ENCODE measurements at regions not wholly inside any gene's neighbourhood (a gene's known extent, or its start where the extent isn't known, plus 50 kb on each side); places are given as distances from the start of the nearest gene placed in this dataset.
A peak's percentile ranks its signal among the peaks of the same experiment; 100 is the strongest.

DNA sequence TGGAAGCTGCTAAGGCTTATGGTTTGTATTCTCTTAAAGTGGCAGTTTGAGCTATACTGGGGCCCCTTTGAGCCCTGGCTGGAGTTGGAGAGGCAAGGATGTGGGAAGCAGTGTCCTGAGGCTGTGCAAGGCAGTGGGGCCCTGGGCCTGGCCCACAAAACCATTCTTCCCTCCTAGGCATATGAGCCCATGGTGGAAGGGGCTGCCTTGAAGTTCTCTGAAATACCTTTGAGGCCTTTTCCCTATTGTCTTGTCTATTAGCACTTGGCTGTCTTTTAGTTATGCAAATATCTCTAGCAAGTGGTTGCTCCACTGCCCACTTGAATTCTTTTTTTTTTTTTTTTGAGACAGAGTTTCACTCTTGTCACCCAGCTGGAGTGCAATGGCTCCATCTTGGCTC, 119.2 kb downstream of the PCTP start:
- Histone ChIP-seq H3K79me1 (ENCODE audit: low read depth, low read length) (no peaks in the 10 kb centered on the region), H2BK5ac (ENCODE audit: low read depth, low read length) (no peak overlapping the region), H3K79me2 (ENCODE audit: control insufficient read depth in 1 of 2, insufficient read depth in 2 of 2, low read length in 2 of 2) (no peaks in the 10 kb centered on the region), H3K9me3 (ENCODE audit: insufficient read depth in 2 of 2, low read depth in 1 of 2, low read length in 1 of 2) (peaks cover 10 to 11% of the 10 kb centered on the region in 2 experiments; a peak in 2 of 4 replicates), H2BK120ac (replicated peaks; ENCODE audit: low read depth, low read length) (no peak overlapping the region), H4K5ac (ENCODE audit: insufficient read length, low read depth, low read length) (no peak overlapping the region), H4K8ac (ENCODE audit: extremely low read depth, insufficient read depth, low read length) (no peak overlapping the region), H3K23me2 (ENCODE audit: low read depth, low read length) (no peaks in the 10 kb centered on the region), H3K18ac (ENCODE audit: extremely low read depth, low read length) (no peak overlapping the region), H3K27ac (ENCODE audit: low read depth, low read length) (no peak overlapping the region), H3K36me3 (ENCODE audit: control insufficient read depth in 2 of 4, insufficient read depth in 4 of 4, low read length in 3 of 4) (no peaks in the 10 kb centered on the region; a peak in 1 of 8 replicates), H4K20me1 (replicated peaks in 1 of 2; ENCODE audit: control insufficient read depth in 1 of 2, insufficient read depth in 2 of 2, low read length in 2 of 2) (no peaks in the 10 kb centered on the region), H2AFZ (ENCODE audit: low read length) (no peak overlapping the region), H3K4me3 (ENCODE audit: extremely low read depth in 1 of 4, insufficient read depth in 2 of 4, low read depth in 3 of 4, low read length in 4 of 4) (peak overlapping the region in 1 of 4 experiments; percentile 2; a peak in 1 of 8 replicates), H2AK5ac (ENCODE audit: low read depth, low read length) (no peak overlapping the region), H3K14ac (ENCODE audit: insufficient read length) (no peak overlapping the region), H2BK15ac (ENCODE audit: low read length) (no peak overlapping the region), H3K4me1 (replicated peaks in 1 of 4; ENCODE audit: control insufficient read depth in 3 of 4, insufficient read depth in 4 of 4, low read length in 3 of 4) (peaks cover 0 to 3% (median 1%) of the 10 kb centered on the region in 4 experiments; a peak in 3 of 7 replicates), H3K27me3 (replicated peaks in 1 of 4; ENCODE audit: control insufficient read depth in 3 of 4, extremely low read depth in 1 of 4, insufficient read depth in 3 of 4, low read length in 3 of 4) (no peaks in the 10 kb centered on the region), H3K23ac (ENCODE audit: insufficient read length) (no peak overlapping the region), H2BK20ac (ENCODE audit: low read length) (no peak overlapping the region), H4K91ac (replicated peaks; ENCODE audit: insufficient read length, low read length) (no peak overlapping the region), H3K4ac (replicated peaks; ENCODE audit: insufficient read length, low read depth, low read length) (no peak overlapping the region), H2BK12ac (ENCODE audit: low read depth, low read length) (peak overlapping the region; percentile 22; the same call in 1 of the 2 replicates), H3K56ac (replicated peaks; ENCODE audit: insufficient read length, low read depth, low read length) (no peak overlapping the region), H3K9ac (replicated peaks in 1 of 4; ENCODE audit: extremely low read depth in 1 of 4, low read depth in 3 of 4, low read length in 3 of 4) (no peak overlapping the region), H3K4me2 (ENCODE audit: insufficient read depth in 1 of 2, low read depth in 2 of 2, low read length in 2 of 2) (no peak overlapping the region)
- peak; percentile 24 for FAIRE-seq
- ChIA-PET POLR2A (ENCODE audit: partially characterized antibody) (no interaction called here), CTCF (ENCODE audit: partially characterized antibody) (no interaction called here)
- DNase-seq (ENCODE audit: low read depth in 1 of 2, low spot score in 2 of 2): peak in 1 of 2 experiments; percentile 48
- peak; percentile 36 for TF ChIP-seq NANOG (IDR thresholded peaks at IDR 0.05; ENCODE audit: insufficient read depth, low read depth, low read length, poor library complexity, severe bottlenecking)
- TF ChIP-seq TAF1 (IDR thresholded peaks at IDR 0.05; ENCODE audit: low read depth, low read length): no peak
- no peak for TF ChIP-seq ASH2L (IDR thresholded peaks at IDR 0.05; ENCODE audit: low read length)
- TF ChIP-seq CHD2 (IDR thresholded peaks at IDR 0.05; ENCODE audit: low read length): no peak
- TF ChIP-seq, protein P1, sequence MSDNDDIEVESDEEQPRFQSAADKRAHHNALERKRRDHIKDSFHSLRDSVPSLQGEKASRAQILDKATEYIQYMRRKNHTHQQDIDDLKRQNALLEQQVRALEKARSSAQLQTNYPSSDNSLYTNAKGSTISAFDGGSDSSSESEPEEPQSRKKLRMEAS (IDR thresholded peaks at IDR 0.05): no peak
- 0 out of 2 replicates have a peak, but pooled peaks have one; percentile 28 for TF ChIP-seq CEBPB (IDR thresholded peaks at IDR 0.05; ENCODE audit: low read depth, low read length)
- TF ChIP-seq TEAD4 (IDR thresholded peaks at IDR 0.05; ENCODE audit: low read depth, low read length): no peak
- no peak for TF ChIP-seq CBX8 (IDR thresholded peaks at IDR 0.05; ENCODE audit: borderline replicate concordance, low read depth, low read length)
- no peak for TF ChIP-seq YY1 (IDR thresholded peaks at IDR 0.05; ENCODE audit: low read depth, low read length)
- TF ChIP-seq EZH2 (IDR thresholded peaks at IDR 0.05; ENCODE audit: low read depth, low read length, severe bottlenecking): no peak
- no peak for TF ChIP-seq PHF8 (conservative IDR thresholded peaks at IDR 0.05; ENCODE audit: low read depth, low read length)
- no peak for TF ChIP-seq TCF12 (IDR thresholded peaks at IDR 0.05; ENCODE audit: low read depth, low read length)
- TF ChIP-seq SIX5 (IDR thresholded peaks at IDR 0.05; ENCODE audit: low read depth, low read length): no peak
- TF ChIP-seq SRF (IDR thresholded peaks at IDR 0.05; ENCODE audit: low read depth, low read length): no peak
- TF ChIP-seq POLR2A (IDR thresholded peaks at IDR 0.05; ENCODE audit: control extremely low read depth in 1 of 2, low read depth in 2 of 2, low read length in 2 of 2): no peak
- TF ChIP-seq SUZ12 (IDR thresholded peaks at IDR 0.05; ENCODE audit: low read length): no peak
- TF ChIP-seq RAD21 (IDR thresholded peaks at IDR 0.05 in 1 of 2, conservative IDR thresholded peaks at IDR 0.05 in 1 of 2; ENCODE audit: low read depth in 2 of 2, low read length in 2 of 2): no peak
